ENCODE measurements at regions not wholly inside any gene's neighbourhood (a gene's known extent, or its start where the extent isn't known, plus 50 kb on each side); places are given as distances from the start of the nearest gene placed in this dataset.

DNA sequence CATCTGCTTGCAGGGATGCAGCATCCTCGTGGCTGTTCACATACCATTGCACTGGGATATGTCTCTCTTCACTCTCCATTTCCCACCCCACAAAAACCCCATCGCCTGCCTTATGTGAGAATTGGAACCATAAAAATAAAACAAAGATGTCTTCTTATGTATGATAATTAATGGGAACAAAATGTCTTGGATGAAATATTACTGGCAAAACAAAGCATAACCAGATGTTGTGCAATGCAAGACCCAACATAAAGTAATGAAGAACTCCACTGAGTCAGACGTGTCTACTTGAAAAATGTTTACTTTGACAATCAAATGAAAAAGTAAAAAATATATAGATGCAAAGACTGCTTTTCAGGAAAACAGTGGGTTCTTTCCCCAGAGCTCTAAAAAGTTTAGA lies 611.3 kb upstream of the SYT4 start:
- intact Hi-C loops (cut with micrococcal nuclease), result no loop called here
- DNase-seq (no peak), ATAC-seq (no peak)
- TF ChIP-seq, protein P1, sequence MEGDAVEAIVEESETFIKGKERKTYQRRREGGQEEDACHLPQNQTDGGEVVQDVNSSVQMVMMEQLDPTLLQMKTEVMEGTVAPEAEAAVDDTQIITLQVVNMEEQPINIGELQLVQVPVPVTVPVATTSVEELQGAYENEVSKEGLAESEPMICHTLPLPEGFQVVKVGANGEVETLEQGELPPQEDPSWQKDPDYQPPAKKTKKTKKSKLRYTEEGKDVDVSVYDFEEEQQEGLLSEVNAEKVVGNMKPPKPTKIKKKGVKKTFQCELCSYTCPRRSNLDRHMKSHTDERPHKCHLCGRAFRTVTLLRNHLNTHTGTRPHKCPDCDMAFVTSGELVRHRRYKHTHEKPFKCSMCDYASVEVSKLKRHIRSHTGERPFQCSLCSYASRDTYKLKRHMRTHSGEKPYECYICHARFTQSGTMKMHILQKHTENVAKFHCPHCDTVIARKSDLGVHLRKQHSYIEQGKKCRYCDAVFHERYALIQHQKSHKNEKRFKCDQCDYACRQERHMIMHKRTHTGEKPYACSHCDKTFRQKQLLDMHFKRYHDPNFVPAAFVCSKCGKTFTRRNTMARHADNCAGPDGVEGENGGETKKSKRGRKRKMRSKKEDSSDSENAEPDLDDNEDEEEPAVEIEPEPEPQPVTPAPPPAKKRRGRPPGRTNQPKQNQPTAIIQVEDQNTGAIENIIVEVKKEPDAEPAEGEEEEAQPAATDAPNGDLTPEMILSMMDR (IDR thresholded peaks at IDR 0.05), result no peak
- H3K4me1 Mint-ChIP-seq (ENCODE audit: low read depth), result no peaks in the 10 kb centered on the region
- no peak overlapping the region for H3K27ac Mint-ChIP-seq
- H3K4me3 Mint-ChIP-seq, result no peak overlapping the region
- no peaks in the 10 kb centered on the region for H3K36me3 Mint-ChIP-seq (ENCODE audit: low read depth)
- no peaks in the 10 kb centered on the region for H3K27me3 Mint-ChIP-seq
- POLR2A ChIA-PET, result no interaction called here
- no peaks in the 10 kb centered on the region for H3K9me3 Mint-ChIP-seq
- CTCF ChIA-PET, result no interaction called here

DNA sequence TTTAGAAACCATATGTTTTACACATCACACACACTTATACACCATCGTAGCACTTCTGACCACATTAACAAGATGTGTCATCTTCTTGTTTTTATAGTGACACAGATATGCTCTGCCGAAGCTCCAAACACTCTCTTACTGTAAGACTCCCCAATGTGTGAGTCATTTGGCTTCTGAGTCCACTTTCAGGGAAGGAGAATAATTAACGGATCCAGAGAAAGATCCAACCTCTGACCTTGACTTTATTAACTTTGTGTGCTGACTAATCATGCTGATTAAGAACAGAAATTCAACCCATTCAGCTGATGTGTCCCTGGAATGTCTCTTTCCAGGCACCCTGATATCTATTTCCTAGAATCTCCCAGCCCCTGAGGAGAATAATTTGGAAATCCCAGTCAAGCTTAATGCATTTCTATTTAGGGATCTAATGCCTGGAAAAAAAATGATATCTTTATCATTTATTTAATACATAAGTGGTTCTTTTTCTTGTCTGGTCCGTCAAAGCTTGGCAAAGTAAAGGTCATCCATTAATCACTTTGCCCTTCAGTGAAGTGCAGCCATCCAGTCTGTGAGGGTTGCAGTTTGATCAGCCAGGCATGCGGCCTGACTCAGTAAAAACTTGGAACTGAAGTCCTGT lies 615.8 kb upstream of the SYT4 start:
- ATAC-seq, result no peak

DNA sequence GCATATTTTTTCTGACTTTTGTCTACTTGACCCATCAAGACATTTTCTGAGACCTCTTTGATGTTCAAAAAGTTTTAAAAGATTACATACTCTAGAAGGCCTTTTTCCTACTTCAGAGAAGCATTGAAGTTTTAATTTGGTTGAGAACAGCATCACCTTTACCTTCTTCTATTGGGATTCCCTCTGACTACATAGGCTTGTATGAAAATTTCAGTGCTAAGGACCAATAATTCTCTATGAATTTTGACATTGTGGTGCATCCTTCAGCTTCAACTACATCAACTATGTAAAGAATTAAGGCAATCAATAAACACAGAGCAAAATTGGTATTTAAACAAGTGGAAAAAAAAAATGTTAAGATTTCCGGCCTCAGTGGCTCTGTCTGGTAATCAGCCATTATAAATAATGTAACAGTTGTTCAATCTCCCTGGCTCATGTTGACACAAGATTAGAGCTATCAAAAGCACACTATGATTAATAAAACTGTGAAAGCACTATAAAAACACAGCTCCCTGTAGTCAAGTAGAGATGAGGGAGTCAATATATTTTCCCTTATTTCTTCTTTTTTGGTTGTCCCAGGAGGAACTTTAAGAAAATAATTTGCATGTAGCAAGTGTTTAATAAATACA lies 627.0 kb upstream of the SYT4 start:
- Mint-ChIP-seq H3K27ac (no peak overlapping the region), H3K27me3 (no peaks in the 10 kb centered on the region), H3K4me3 (no peak overlapping the region), H3K9me3 (no peaks in the 10 kb centered on the region), H3K36me3 (ENCODE audit: low read depth) (no peaks in the 10 kb centered on the region), H3K4me1 (ENCODE audit: low read depth) (no peaks in the 10 kb centered on the region)
- no peak for DNase-seq
- intact Hi-C loops (cut with micrococcal nuclease), result no loop called here
- TF ChIP-seq, protein P1 (IDR thresholded peaks at IDR 0.05), result no peak
- ATAC-seq, result no peak
- CTCF ChIA-PET, result interaction anchor here (0.9 kb wide), 1 partner anchor 1257 kb away, joined by 3 read pairs; no protein-coding TSS in a partner anchor
- POLR2A ChIA-PET, result interaction anchor here (0.5 kb wide), 1 partner anchor 11 kb away, joined by 3 read pairs; no protein-coding TSS in a partner anchor

More for the DNA sequence above, 615.8 kb upstream of the SYT4 start:
- Mint-ChIP-seq H3K4me1 (ENCODE audit: low read depth) (no peaks in the 10 kb centered on the region), H3K4me3 (no peak overlapping the region), H3K27me3 (no peaks in the 10 kb centered on the region), H3K27ac (no peak overlapping the region), H3K36me3 (ENCODE audit: low read depth) (no peaks in the 10 kb centered on the region), H3K9me3 (peaks cover 4% of the 10 kb centered on the region)
- DNase-seq, result no peak
- ChIA-PET POLR2A (no interaction called here), CTCF (no interaction called here)
- TF ChIP-seq, protein P1 (IDR thresholded peaks at IDR 0.05), result no peak
- intact Hi-C loops (cut with micrococcal nuclease), result no loop called here

DNA sequence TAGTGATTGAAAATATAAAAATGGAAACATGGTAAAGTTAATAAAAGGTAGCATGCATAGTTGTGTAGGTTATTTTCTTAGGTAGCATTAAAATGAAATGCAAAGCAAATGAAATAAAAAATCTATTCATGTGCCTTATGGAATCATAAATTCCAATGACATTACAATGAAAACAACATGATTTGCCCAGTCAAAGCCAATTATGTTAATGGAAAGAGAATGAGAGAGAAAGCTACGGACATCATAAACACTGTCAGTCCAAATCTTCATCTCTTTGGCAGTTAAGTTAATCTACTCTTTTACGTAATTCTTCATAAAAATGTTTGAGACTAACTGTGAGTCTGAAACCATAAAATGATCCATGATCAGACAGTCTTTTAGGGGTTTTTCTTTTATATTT lies 636.7 kb upstream of the SYT4 start:
- peaks cover 8% of the 10 kb centered on the region for H3K9me3 Mint-ChIP-seq
- intact Hi-C loops (cut with micrococcal nuclease), result no loop called here
- TF ChIP-seq, protein P1 (IDR thresholded peaks at IDR 0.05), result no peak
- no peak overlapping the region for H3K27ac Mint-ChIP-seq
- no peaks in the 10 kb centered on the region for H3K36me3 Mint-ChIP-seq (ENCODE audit: low read depth)
- no peaks in the 10 kb centered on the region for H3K4me1 Mint-ChIP-seq (ENCODE audit: low read depth)
- ATAC-seq (no peak), DNase-seq (no peak)
- H3K27me3 Mint-ChIP-seq, result no peaks in the 10 kb centered on the region
- no peak overlapping the region for H3K4me3 Mint-ChIP-seq
- CTCF ChIA-PET, result no interaction called here
- POLR2A ChIA-PET, result no interaction called here

DNA sequence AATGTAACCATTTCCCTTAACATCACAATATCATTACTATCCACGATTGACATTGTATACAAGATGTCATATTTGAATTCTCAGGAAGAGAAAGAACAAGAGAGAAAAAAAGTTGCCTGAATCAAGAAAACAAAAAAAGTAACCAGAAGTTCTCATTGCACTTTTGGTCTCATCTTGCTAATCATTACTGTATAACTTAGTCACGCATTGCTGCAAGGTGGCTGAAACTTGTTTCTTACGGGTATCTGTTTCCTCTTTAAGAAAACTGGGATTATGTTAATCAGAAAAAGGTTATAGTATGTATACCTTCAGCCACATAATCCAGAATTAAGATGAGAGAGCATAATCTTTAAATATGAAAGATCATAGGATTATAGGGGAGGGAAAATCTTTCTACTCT lies 639.7 kb upstream of the SYT4 start:
- Mint-ChIP-seq H3K4me1 (ENCODE audit: low read depth) (no peaks in the 10 kb centered on the region), H3K36me3 (ENCODE audit: low read depth) (no peaks in the 10 kb centered on the region), H3K9me3 (peaks cover 6% of the 10 kb centered on the region), H3K4me3 (no peak overlapping the region), H3K27me3 (no peaks in the 10 kb centered on the region), H3K27ac (no peak overlapping the region)
- DNase-seq (no peak), ATAC-seq (no peak)
- intact Hi-C loops (cut with micrococcal nuclease), result no loop called here
- CTCF ChIA-PET, result no interaction called here
- TF ChIP-seq, protein P1 (IDR thresholded peaks at IDR 0.05), result no peak
- POLR2A ChIA-PET, result no interaction called here

Measured in activated CD8-positive, alpha-beta T cell treated with anti-CD3 and anti-CD28 coated beads for 36 hours (primary cell).